ENCODE measurements at regions not wholly inside any gene's neighbourhood (a gene's known extent, or its start where the extent isn't known, plus 50 kb on each side); places are given as distances from the start of the nearest gene placed in this dataset.
"Not testable (repeated sequence)": the region's sequence is repeated elsewhere in the genome, so short reads cannot be mapped to it uniquely, and the experiment has no call there.

DNA sequence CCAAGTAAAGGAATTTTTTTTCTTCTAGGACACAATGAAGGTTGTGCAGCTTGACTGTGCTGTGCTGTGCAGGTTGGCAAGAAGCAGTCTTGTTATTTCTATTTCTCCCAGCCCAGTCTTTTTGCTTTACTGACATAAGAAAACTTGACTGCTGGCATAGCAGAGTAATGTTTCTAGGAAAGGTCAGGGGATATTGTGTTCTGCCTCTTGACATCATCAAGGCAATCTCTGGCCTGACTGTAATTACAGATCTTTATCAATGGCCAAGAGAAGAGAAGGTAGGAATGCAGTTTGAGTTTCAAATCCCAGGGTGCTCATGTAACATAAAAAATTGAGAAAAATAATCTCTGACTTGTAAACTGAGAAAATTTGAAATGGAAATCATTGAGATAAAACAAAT is 226.3 kb upstream of the ADGRL4 start:
- ChIA-PET CTCF (no interaction called here), POLR2A (ENCODE audit: low non-redundant PET) (no interaction called here)
- BruUV-seq (replicated peaks), result no TSS peak
- intact Hi-C loops (cut with micrococcal nuclease; ENCODE audit: unreplicated experiment), result no loop called here
- Histone ChIP-seq H3K4me1 (ENCODE audit: insufficient read depth, low read length, poor library complexity, severe bottlenecking) (peaks cover 4% of the 10 kb centered on the region), H3K9me3 (ENCODE audit: low read depth, low read length, poor library complexity, severe bottlenecking) (no peaks in the 10 kb centered on the region), H3K36me3 (ENCODE audit: insufficient read depth, low read length, poor library complexity, severe bottlenecking) (no peaks in the 10 kb centered on the region), H3K27ac (ENCODE audit: low read depth, low read length, poor library complexity, severe bottlenecking) (no peak overlapping the region), H3K27me3 (replicated peaks; ENCODE audit: insufficient read depth, low read depth, low read length, poor library complexity) (no peaks in the 10 kb centered on the region), H3K4me3 (ENCODE audit: low read depth, low read length, poor library complexity, severe bottlenecking) (no peak overlapping the region)
- no peak for DNase-seq (ENCODE audit: low spot score)
- TF ChIP-seq EZH2 (IDR thresholded peaks at IDR 0.05; ENCODE audit: borderline replicate concordance, low read depth, low read length, poor library complexity, severe bottlenecking), result no peak

DNA sequence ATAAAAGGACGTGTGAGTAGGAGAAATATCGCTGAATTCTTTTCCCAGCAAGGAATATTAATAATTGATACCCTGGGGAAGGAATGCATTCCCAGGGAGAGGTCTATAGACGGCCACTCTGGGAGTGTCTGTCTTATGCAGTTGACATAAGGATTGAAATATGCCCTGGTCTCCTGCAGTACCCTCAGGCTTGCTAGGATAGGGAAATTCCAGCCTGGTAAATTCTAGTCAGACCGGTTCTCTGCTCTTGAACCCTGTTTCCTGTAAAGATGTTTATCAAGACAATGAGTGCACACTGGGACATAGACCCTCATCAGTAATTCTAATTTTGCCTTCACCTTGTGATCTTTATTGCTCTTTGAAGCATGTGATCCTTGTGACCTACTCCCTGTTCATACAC is 224.2 kb upstream of the ADGRL4 start:
- H3K27me3 ChIP-seq (replicated peaks; ENCODE audit: insufficient read depth, low read depth, low read length, poor library complexity); DNase-seq (ENCODE audit: low spot score); H3K4me1 ChIP-seq (ENCODE audit: insufficient read depth, low read length, poor library complexity, severe bottlenecking); H3K9me3 ChIP-seq (ENCODE audit: low read depth, low read length, poor library complexity, severe bottlenecking); H3K4me3 ChIP-seq (ENCODE audit: low read depth, low read length, poor library complexity, severe bottlenecking); H3K36me3 ChIP-seq (ENCODE audit: insufficient read depth, low read length, poor library complexity, severe bottlenecking); H3K27ac ChIP-seq (ENCODE audit: low read depth, low read length, poor library complexity, severe bottlenecking); POLR2A ChIA-PET (ENCODE audit: low non-redundant PET); CTCF ChIA-PET; intact Hi-C loops (cut with micrococcal nuclease; ENCODE audit: unreplicated experiment); BruUV-seq (replicated peaks): not testable (repeated sequence)

DNA sequence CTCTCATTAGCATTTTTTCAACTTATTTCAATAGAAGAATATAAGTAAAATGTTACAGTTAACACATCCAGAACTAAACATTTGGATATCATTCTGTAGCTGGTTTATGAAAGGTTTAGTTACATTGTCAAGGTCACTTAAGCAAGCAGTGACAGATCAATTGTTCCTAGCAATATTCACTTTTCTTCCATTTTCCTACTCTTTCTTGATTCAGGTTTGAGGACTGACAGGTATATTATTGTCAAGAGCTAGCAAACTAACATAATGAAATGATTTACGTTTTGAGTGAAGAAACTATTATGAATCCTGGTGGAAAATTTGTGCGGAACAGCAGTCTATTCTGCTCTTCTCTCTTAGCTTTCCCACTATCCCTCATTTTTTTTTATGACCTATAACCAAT is 220.4 kb upstream of the ADGRL4 start:
- Histone ChIP-seq H3K4me3 (ENCODE audit: low read depth, low read length, poor library complexity, severe bottlenecking) (no peak overlapping the region), H3K27me3 (replicated peaks; ENCODE audit: insufficient read depth, low read depth, low read length, poor library complexity) (no peaks in the 10 kb centered on the region), H3K9me3 (ENCODE audit: low read depth, low read length, poor library complexity, severe bottlenecking) (no peaks in the 10 kb centered on the region), H3K27ac (ENCODE audit: low read depth, low read length, poor library complexity, severe bottlenecking) (no peak overlapping the region), H3K4me1 (ENCODE audit: insufficient read depth, low read length, poor library complexity, severe bottlenecking) (no peaks in the 10 kb centered on the region), H3K36me3 (ENCODE audit: insufficient read depth, low read length, poor library complexity, severe bottlenecking) (no peaks in the 10 kb centered on the region)
- DNase-seq (ENCODE audit: low spot score), result no peak
- intact Hi-C loops (cut with micrococcal nuclease; ENCODE audit: unreplicated experiment), result no loop called here
- TF ChIP-seq CTCF (conservative IDR thresholded peaks at IDR 0.05; ENCODE audit: low read depth, low read length) (no peak), EZH2 (IDR thresholded peaks at IDR 0.05; ENCODE audit: borderline replicate concordance, low read depth, low read length, poor library complexity, severe bottlenecking) (no peak)
- no TSS peak for BruUV-seq (replicated peaks)
- ChIA-PET CTCF (no interaction called here), POLR2A (ENCODE audit: low non-redundant PET) (no interaction called here)

DNA sequence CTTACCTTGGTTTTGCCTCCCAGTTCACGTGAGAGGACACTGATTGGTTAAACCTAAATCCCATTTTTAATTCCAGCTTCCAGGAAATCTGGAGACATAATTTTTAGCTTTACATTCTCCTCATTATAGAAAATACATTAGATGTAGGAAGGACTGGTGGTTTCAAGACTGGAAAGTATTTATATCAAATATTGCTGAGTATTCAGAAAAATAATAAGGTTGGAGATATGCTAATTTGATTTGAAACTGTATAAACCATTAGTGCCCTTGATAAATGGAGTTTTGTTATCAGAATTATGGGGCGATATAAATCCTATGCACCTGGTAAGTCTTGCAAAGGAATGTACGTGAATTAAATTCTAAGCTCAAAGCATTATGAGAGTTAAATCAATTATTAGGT is 218.0 kb upstream of the ADGRL4 start:
- ChIA-PET POLR2A (ENCODE audit: low non-redundant PET) (no interaction called here), CTCF (no interaction called here)
- H3K4me3 ChIP-seq (ENCODE audit: low read depth, low read length, poor library complexity, severe bottlenecking), result no peak overlapping the region
- no peaks in the 10 kb centered on the region for H3K4me1 ChIP-seq (ENCODE audit: insufficient read depth, low read length, poor library complexity, severe bottlenecking)
- no peaks in the 10 kb centered on the region for H3K27me3 ChIP-seq (replicated peaks; ENCODE audit: insufficient read depth, low read depth, low read length, poor library complexity)
- BruUV-seq (replicated peaks), result no TSS peak
- intact Hi-C loops (cut with micrococcal nuclease; ENCODE audit: unreplicated experiment), result no loop called here
- H3K36me3 ChIP-seq (ENCODE audit: insufficient read depth, low read length, poor library complexity, severe bottlenecking), result no peaks in the 10 kb centered on the region
- H3K9me3 ChIP-seq (ENCODE audit: low read depth, low read length, poor library complexity, severe bottlenecking), result peaks cover 8% of the 10 kb centered on the region
- no peak overlapping the region for H3K27ac ChIP-seq (ENCODE audit: low read depth, low read length, poor library complexity, severe bottlenecking)
- TF ChIP-seq CTCF (conservative IDR thresholded peaks at IDR 0.05; ENCODE audit: low read depth, low read length) (no peak), EZH2 (IDR thresholded peaks at IDR 0.05; ENCODE audit: borderline replicate concordance, low read depth, low read length, poor library complexity, severe bottlenecking) (no peak)
- DNase-seq (ENCODE audit: low spot score), result no peak

Measured in A673 (cell line).